Left renal cortex interstitium (tissue), 4 donors: ENCODE measurements at regions not wholly inside any gene's neighbourhood (a gene's known extent, or its start where the extent isn't known, plus 50 kb on each side); places are given as distances from the start of the nearest gene placed in this dataset.
"Not testable (repeated sequence)": the region's sequence is repeated elsewhere in the genome, so short reads cannot be mapped to it uniquely, and the experiment has no call there.

Experiments
- DNase-seq, 4 donors: peaks; one replicate each; pipeline ENCODE4 v3.0.0-alpha.2; 2013; ENCODE audit warnings: low read depth in 4 of 4, low spot score in 2 of 4, missing footprints in 1 of 4

- DNase-seq, result no peak
Observed at GRCh38 chr9:29176231-29176630, 1603.0 kb upstream of the C9orf72 start.

DNA sequence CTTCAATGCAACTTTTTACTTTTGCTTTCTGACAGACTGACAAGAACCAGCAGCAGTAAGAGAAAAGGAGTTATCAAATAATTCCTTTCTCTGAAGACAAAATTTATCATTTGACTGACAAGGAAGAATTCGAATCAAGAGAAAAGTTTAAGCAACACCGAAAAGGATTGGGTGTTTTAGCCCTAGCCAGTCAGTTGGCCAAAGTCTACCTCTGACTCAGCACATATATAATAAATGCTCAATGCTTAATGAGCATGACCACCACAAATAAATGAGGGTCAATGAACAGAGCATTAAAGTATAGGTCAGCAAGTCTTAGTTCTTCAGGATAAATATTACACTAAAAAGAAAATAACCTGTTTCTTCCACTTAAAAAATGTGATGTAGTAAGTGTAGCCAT is 1603.5 kb upstream of the C9orf72 start:
- DNase-seq, result no peak

GRCh38 chr9:29183971-29184370 is 1610.7 kb upstream of the C9orf72 start:
- no peak for DNase-seq

DNA sequence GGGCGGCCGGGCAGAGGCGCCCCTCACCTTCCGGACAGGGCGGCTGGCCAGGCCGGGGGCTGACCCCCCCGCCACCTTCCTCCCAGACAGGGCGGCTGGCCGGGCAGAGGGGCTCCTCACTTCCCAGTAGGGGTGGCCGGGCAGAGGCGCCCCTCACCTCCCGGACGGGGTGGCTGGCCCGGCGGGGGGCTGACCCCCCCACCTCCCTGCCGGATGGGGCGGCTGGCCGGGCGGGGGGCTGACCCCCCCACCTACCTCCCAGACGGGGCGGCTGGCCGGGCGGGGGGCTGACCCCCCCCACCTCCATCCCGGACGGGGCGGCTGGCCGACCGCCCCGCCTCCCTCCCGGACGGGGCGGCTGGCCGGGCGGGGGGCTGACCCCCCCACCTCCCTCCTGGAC is 1615.5 kb upstream of the C9orf72 start:
- DNase-seq, result not testable (repeated sequence)

DNA sequence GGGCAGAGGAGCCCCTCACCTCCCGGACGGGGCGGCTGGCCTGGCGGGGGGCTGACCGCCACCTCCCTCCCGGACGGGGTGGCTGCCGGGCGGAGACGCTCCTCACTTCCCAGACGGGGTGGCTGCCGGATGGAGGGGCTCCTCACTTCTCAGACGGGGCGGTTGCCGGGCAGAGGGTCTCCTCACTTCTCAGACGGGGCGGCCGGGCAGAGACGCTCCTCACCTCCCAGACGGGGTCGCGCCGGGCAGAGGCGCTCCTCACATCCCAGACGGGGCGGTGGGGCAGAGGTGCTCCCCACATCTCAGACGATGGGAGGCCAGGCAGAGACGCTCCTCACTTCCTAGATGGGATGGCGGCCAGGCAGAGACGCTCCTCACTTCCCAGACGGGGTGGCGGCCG is 1615.9 kb upstream of the C9orf72 start:
- DNase-seq, result not testable (repeated sequence)

DNA sequence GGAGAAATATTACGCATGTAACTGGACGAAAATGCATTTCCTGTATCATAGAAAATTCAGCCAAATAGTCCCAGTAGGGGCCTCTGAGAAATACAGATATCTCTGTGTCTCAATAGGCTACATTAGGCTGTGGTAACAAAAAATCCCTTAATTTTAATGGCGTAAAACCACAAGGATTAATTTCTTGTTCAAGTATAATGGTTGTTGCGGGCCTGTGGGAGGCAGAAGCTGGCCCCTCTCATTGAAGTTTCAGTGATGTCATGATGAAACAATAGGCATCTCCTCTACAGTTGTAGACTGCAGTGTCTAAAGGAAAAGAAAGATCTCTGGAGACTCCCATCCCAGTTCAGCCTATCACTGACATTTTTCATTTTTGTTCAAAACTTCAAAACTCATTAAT is 1625.6 kb upstream of the C9orf72 start:
- DNase-seq, result no peak

GRCh38 chr9:29199975-29200374 is 1626.7 kb upstream of the C9orf72 start:
- no peak for DNase-seq

GRCh38 chr9:29200650-29201049 is 1627.4 kb upstream of the C9orf72 start:
- no peak for DNase-seq

- no peak for DNase-seq
Observed at GRCh38 chr9:29203244-29203930, 1630.1 kb upstream of the C9orf72 start.

GRCh38 chr9:29208670-29209069 is 1635.4 kb upstream of the C9orf72 start:
- DNase-seq, result no peak

GRCh38 chr9:29209748-29210291 is 1636.5 kb upstream of the C9orf72 start:
- DNase-seq, result no peak

- DNase-seq, result no peak
Observed at GRCh38 chr9:29211003-29211579, 1637.8 kb upstream of the C9orf72 start.

GRCh38 chr9:29211580-29212396 is 1638.5 kb upstream of the C9orf72 start:
- peak in 3 of 4 donors; percentile 27 to 48 (median 41) for DNase-seq

GRCh38 chr9:29212397-29213387 is 1639.4 kb upstream of the C9orf72 start:
- no peak for DNase-seq

- DNase-seq, result peak in 2 of 4 donors; percentile 55 to 78
Observed at GRCh38 chr9:29213417-29214153, 1640.3 kb upstream of the C9orf72 start, which contains the start of gene LINGO2. TSS of gene LINGO2 (minus strand) at chr9:29213601.

- peak in 2 of 4 donors; percentile 60 to 62 for DNase-seq
Observed at GRCh38 chr9:29214154-29214689, 1640.9 kb upstream of the C9orf72 start.

DNA sequence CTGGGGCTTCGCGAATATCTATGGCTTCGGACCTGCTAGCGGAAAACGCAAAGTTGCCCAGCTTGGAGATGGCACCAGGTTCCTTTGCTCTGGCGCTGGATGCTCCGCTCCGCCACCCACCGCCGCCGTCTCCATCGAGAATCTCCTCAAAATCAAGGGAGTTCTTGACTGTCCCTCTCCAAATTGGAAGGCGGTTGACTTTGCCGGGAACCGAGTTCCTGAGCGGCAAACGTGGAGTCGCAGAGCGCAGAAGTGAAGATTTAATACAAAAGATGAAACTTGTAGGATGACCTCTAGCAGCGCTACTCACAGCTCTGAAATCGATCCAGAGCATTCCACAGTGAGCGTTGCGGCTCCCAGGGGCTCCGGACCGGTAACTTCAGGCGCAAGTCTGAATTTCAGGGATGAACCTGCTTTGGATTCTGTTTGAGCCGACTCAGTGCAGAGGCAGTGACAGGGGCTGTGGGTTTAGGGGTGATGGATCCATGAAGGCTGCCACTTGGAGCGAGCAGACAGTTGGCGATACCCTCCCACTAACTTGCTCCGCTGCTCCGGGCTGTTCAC is 1641.5 kb upstream of the C9orf72 start:
- peak in 1 of 4 donors; percentile 36 for DNase-seq

DNA sequence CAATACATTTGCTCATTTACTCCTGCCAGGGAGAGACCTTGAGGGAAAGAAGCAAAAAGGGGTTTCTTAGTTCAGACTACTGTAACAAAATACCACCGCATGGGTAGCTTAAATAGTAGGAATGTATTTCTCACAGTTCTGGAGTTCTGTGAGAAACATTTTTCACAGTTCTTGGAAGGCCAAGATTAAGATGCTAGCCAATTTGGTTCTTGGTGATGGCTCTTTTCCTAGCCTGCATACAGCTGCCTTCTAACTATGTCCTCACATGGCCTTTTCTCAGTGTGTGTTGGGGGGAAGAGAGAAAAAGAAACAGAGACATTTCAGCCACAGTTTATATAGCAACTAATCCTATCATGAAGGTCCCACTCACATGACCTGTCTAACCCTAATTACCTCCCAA is 1644.7 kb upstream of the C9orf72 start:
- DNase-seq, result no peak
